ENCODE measurements at regions not wholly inside any gene's neighbourhood (a gene's known extent, or its start where the extent isn't known, plus 50 kb on each side); places are given as distances from the start of the nearest gene placed in this dataset.

- TF ChIP-seq, protein P1, sequence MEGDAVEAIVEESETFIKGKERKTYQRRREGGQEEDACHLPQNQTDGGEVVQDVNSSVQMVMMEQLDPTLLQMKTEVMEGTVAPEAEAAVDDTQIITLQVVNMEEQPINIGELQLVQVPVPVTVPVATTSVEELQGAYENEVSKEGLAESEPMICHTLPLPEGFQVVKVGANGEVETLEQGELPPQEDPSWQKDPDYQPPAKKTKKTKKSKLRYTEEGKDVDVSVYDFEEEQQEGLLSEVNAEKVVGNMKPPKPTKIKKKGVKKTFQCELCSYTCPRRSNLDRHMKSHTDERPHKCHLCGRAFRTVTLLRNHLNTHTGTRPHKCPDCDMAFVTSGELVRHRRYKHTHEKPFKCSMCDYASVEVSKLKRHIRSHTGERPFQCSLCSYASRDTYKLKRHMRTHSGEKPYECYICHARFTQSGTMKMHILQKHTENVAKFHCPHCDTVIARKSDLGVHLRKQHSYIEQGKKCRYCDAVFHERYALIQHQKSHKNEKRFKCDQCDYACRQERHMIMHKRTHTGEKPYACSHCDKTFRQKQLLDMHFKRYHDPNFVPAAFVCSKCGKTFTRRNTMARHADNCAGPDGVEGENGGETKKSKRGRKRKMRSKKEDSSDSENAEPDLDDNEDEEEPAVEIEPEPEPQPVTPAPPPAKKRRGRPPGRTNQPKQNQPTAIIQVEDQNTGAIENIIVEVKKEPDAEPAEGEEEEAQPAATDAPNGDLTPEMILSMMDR (IDR thresholded peaks at IDR 0.05; ENCODE audit: low read depth, low read length, poor library complexity, severe bottlenecking) = no peak
- no peak for TF ChIP-seq EZH2phosphoT487 (IDR thresholded peaks at IDR 0.05; ENCODE audit: borderline replicate concordance, low read length)
Measured at GRCh38 chr18:29012883-29013465, 836.0 kb upstream of the CDH2 start.

Data from DOHH2 (cell line).